ENCODE measurements at regions not wholly inside any gene's neighbourhood (a gene's known extent, or its start where the extent isn't known, plus 50 kb on each side); places are given as distances from the start of the nearest gene placed in this dataset.

- H3K4me3 ChIP-seq (ENCODE audit: low read depth, low read length) = no peak overlapping the region
- no peaks in the 10 kb centered on the region for H3K36me3 ChIP-seq (ENCODE audit: control insufficient read depth in 2 of 2, insufficient read depth in 1 of 2, low read length in 2 of 2)
- ChIA-PET POLR2A (no interaction called here), CTCF (no interaction called here)
- no peaks in the 10 kb centered on the region for H3K9me3 ChIP-seq (ENCODE audit: control insufficient read depth, insufficient read depth, low read depth, low read length)
- TF ChIP-seq ZBTB20 (tag by site-specific recombination; IDR thresholded peaks at IDR 0.05) (no peak), ZNF600 (tag by site-specific recombination; IDR thresholded peaks at IDR 0.05) (no peak), ZBTB1 (tag by site-specific recombination; IDR thresholded peaks at IDR 0.05) (no peak), ZNF426 (tag by site-specific recombination; IDR thresholded peaks at IDR 0.05) (no peak), ZFP3 (tag by site-specific recombination; IDR thresholded peaks at IDR 0.05; ENCODE audit: low read depth) (no peak), ZNF146 (tag by site-specific recombination; IDR thresholded peaks at IDR 0.05) (no peak), BCL11B (tag by site-specific recombination; IDR thresholded peaks at IDR 0.05; ENCODE audit: low read depth) (no peak), ZSCAN23 (tag by site-specific recombination; IDR thresholded peaks at IDR 0.05) (no peak), ZBTB10 (tag by site-specific recombination; IDR thresholded peaks at IDR 0.05) (no peak), FEZF1 (tag by site-specific recombination; IDR thresholded peaks at IDR 0.05) (no peak), ZNF341 (tag by site-specific recombination; IDR thresholded peaks at IDR 0.05; ENCODE audit: low read depth) (no peak)
- TF ChIP-seq, protein P1, sequence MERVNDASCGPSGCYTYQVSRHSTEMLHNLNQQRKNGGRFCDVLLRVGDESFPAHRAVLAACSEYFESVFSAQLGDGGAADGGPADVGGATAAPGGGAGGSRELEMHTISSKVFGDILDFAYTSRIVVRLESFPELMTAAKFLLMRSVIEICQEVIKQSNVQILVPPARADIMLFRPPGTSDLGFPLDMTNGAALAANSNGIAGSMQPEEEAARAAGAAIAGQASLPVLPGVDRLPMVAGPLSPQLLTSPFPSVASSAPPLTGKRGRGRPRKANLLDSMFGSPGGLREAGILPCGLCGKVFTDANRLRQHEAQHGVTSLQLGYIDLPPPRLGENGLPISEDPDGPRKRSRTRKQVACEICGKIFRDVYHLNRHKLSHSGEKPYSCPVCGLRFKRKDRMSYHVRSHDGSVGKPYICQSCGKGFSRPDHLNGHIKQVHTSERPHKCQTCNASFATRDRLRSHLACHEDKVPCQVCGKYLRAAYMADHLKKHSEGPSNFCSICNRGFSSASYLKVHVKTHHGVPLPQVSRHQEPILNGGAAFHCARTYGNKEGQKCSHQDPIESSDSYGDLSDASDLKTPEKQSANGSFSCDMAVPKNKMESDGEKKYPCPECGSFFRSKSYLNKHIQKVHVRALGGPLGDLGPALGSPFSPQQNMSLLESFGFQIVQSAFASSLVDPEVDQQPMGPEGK (tag by site-specific recombination; IDR thresholded peaks at IDR 0.05) = no peak
- TF ChIP-seq, protein P2, sequence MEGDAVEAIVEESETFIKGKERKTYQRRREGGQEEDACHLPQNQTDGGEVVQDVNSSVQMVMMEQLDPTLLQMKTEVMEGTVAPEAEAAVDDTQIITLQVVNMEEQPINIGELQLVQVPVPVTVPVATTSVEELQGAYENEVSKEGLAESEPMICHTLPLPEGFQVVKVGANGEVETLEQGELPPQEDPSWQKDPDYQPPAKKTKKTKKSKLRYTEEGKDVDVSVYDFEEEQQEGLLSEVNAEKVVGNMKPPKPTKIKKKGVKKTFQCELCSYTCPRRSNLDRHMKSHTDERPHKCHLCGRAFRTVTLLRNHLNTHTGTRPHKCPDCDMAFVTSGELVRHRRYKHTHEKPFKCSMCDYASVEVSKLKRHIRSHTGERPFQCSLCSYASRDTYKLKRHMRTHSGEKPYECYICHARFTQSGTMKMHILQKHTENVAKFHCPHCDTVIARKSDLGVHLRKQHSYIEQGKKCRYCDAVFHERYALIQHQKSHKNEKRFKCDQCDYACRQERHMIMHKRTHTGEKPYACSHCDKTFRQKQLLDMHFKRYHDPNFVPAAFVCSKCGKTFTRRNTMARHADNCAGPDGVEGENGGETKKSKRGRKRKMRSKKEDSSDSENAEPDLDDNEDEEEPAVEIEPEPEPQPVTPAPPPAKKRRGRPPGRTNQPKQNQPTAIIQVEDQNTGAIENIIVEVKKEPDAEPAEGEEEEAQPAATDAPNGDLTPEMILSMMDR (tag by site-specific recombination; IDR thresholded peaks at IDR 0.05) = no peak
- TF ChIP-seq, protein P3, sequence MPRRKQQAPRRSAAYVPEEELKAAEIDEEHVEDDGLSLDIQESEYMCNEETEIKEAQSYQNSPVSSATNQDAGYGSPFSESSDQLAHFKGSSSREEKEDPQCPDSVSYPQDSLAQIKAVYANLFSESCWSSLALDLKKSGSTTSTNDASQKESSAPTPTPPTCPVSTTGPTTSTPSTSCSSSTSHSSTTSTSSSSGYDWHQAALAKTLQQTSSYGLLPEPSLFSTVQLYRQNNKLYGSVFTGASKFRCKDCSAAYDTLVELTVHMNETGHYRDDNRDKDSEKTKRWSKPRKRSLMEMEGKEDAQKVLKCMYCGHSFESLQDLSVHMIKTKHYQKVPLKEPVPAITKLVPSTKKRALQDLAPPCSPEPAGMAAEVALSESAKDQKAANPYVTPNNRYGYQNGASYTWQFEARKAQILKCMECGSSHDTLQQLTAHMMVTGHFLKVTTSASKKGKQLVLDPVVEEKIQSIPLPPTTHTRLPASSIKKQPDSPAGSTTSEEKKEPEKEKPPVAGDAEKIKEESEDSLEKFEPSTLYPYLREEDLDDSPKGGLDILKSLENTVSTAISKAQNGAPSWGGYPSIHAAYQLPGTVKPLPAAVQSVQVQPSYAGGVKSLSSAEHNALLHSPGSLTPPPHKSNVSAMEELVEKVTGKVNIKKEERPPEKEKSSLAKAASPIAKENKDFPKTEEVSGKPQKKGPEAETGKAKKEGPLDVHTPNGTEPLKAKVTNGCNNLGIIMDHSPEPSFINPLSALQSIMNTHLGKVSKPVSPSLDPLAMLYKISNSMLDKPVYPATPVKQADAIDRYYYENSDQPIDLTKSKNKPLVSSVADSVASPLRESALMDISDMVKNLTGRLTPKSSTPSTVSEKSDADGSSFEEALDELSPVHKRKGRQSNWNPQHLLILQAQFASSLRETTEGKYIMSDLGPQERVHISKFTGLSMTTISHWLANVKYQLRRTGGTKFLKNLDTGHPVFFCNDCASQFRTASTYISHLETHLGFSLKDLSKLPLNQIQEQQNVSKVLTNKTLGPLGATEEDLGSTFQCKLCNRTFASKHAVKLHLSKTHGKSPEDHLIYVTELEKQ (tag by site-specific recombination; IDR thresholded peaks at IDR 0.05; ENCODE audit: borderline replicate concordance) = no peak
- no peaks in the 10 kb centered on the region for H3K4me1 ChIP-seq (ENCODE audit: control insufficient read depth, insufficient read depth, low read length)
- H3K27ac ChIP-seq (ENCODE audit: extremely low read depth, low read depth, low read length) = no peak overlapping the region
Observed at GRCh38 chr10:107984149-107984548, 819.6 kb upstream of the SORCS1 start.

GRCh38 chr10:107978455-107978854 is 813.9 kb upstream of the SORCS1 start:
- CTCF ChIA-PET = no interaction called here
- POLR2A ChIA-PET = no interaction called here
- H3K4me1 ChIP-seq (ENCODE audit: control insufficient read depth, insufficient read depth, low read length) = no peaks in the 10 kb centered on the region
- no peaks in the 10 kb centered on the region for H3K9me3 ChIP-seq (ENCODE audit: control insufficient read depth, insufficient read depth, low read depth, low read length)
- no peaks in the 10 kb centered on the region for H3K36me3 ChIP-seq (ENCODE audit: control insufficient read depth in 2 of 2, insufficient read depth in 1 of 2, low read length in 2 of 2)
- H3K4me3 ChIP-seq (ENCODE audit: low read depth, low read length) = no peak overlapping the region
- H3K27ac ChIP-seq (ENCODE audit: extremely low read depth, low read depth, low read length) = no peak overlapping the region
- TF ChIP-seq MEIS1 (CRISPR knock-in tag; IDR thresholded peaks at IDR 0.05; ENCODE audit: borderline replicate concordance) = no peak
- no peak for TF ChIP-seq ZXDB (tag by site-specific recombination; IDR thresholded peaks at IDR 0.05)
- no peak for TF ChIP-seq GLI2 (tag by site-specific recombination; IDR thresholded peaks at IDR 0.05; ENCODE audit: borderline replicate concordance, low read depth)
- no peak for TF ChIP-seq ZNF610 (tag by site-specific recombination; IDR thresholded peaks at IDR 0.05; ENCODE audit: borderline replicate concordance)
- TF ChIP-seq ZNF148 (tag by site-specific recombination; IDR thresholded peaks at IDR 0.05; ENCODE audit: borderline replicate concordance) = no peak
- TF ChIP-seq, protein P4, sequence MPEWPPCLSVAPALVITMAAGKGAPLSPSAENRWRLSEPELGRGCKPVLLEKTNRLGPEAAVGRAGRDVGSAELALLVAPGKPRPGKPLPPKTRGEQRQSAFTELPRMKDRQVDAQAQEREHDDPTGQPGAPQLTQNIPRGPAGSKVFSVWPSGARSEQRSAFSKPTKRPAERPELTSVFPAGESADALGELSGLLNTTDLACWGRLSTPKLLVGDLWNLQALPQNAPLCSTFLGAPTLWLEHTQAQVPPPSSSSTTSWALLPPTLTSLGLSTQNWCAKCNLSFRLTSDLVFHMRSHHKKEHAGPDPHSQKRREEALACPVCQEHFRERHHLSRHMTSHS (tag by site-specific recombination; IDR thresholded peaks at IDR 0.05) = no peak
- TF ChIP-seq, protein P5, sequence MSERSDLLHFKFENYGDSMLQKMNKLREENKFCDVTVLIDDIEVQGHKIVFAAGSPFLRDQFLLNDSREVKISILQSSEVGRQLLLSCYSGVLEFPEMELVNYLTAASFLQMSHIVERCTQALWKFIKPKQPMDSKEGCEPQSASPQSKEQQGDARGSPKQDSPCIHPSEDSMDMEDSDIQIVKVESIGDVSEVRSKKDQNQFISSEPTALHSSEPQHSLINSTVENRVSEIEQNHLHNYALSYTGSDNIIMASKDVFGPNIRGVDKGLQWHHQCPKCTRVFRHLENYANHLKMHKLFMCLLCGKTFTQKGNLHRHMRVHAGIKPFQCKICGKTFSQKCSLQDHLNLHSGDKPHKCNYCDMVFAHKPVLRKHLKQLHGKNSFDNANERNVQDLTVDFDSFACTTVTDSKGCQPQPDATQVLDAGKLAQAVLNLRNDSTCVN (tag by site-specific recombination; optimal IDR thresholded peaks at IDR 0.05) = no peak
